Liver (tissue), 8 donors: ENCODE measurements at regions not wholly inside any gene's neighbourhood (a gene's known extent, or its start where the extent isn't known, plus 50 kb on each side); places are given as distances from the start of the nearest gene placed in this dataset.

Experiments
- DNase-seq: peaks from one replicate; pipeline ENCODE4 v3.0.0-alpha.2; 2017; ENCODE audit warnings: low spot score
- H3K27ac ChIP-seq, 2 donors: one replicate each; pipeline ENCODE4 v1.7.0; 2013; ENCODE audit warnings: inconsistent platforms in 2 of 2, low read length in 2 of 2, control low read depth in 1 of 2, low read depth in 1 of 2, mild to moderate bottlenecking in 1 of 2
- H3K27me3 ChIP-seq, 4 donors: one replicate each; pipeline versions ENCODE4 v1.6.1 to v1.7.0; 2013; ENCODE audit warnings: low read length in 3 of 4, inconsistent platforms in 1 of 4, mild to moderate bottlenecking in 1 of 4, moderate library complexity in 1 of 4; ENCODE audit not compliant: control insufficient read depth in 4 of 4, insufficient read depth in 4 of 4
- H3K36me3 ChIP-seq, 4 donors: one replicate each; pipeline versions ENCODE4 v1.6.1 to v1.7.0; 2013; ENCODE audit warnings: low read length in 3 of 4, mild to moderate bottlenecking in 3 of 4, low read depth in 1 of 4, moderate library complexity in 1 of 4; ENCODE audit not compliant: control insufficient read depth in 4 of 4, insufficient read depth in 3 of 4
- H3K4me1 ChIP-seq, 4 donors: one replicate each; pipeline versions ENCODE4 v1.6.1 to v1.7.0; 2013; ENCODE audit warnings: low read length in 3 of 4, mild to moderate bottlenecking in 3 of 4, moderate library complexity in 1 of 4; ENCODE audit not compliant: control insufficient read depth in 4 of 4, insufficient read depth in 4 of 4
- H3K4me3 ChIP-seq, 3 donors: one replicate each; pipeline versions ENCODE4 v1.6.1 to v1.7.0; 2013; ENCODE audit warnings: low read length in 3 of 3, control low read depth in 1 of 3, low read depth in 1 of 3, mild to moderate bottlenecking in 1 of 3
- H3K9ac ChIP-seq, 2 donors: one replicate each; pipeline ENCODE4 v1.7.0; 2013; ENCODE audit warnings: low read length in 2 of 2, mild to moderate bottlenecking in 2 of 2, moderate library complexity in 2 of 2, control low read depth in 1 of 2, low read depth in 1 of 2
- H3K9me3 ChIP-seq, 4 donors: one replicate each; pipeline versions ENCODE4 v1.6.1 to v1.7.0; 2013; ENCODE audit warnings: low read length in 3 of 4; ENCODE audit not compliant: control insufficient read depth in 4 of 4
- CTCF ChIP-seq: fragments of 150-350 bp; IDR thresholded peaks from 2 replicates; pipeline ENCODE4 v1.5.1; 2017; ENCODE audit warnings: improper control_type of control experiment, low read depth, low read length; ENCODE audit not compliant: missing input control
- FOXA1 ChIP-seq: IDR thresholded peaks from 2 replicates; pipeline ENCODE4 v1.6.1; 2016; ENCODE audit warnings: antibody characterized with exemption
- FOXA2 ChIP-seq: IDR thresholded peaks from 2 replicates; pipeline ENCODE4 v1.6.1; 2016; ENCODE audit warnings: antibody characterized with exemption
- GABPA ChIP-seq, 2 donors: IDR thresholded peaks in 1 of 2; conservative IDR thresholded peaks in 1 of 2; 2 replicates each; pipeline ENCODE4 v1.6.1; 2016; ENCODE audit warnings: antibody characterized with exemption in 2 of 2, mild to moderate bottlenecking in 1 of 2, moderate library complexity in 1 of 2
- HNF4A ChIP-seq, 2 donors: conservative IDR thresholded peaks; 2 replicates each; pipeline ENCODE4 v1.6.1; 2016; ENCODE audit warnings: antibody characterized with exemption in 2 of 2, mild to moderate bottlenecking in 2 of 2
- JUND ChIP-seq, 2 donors: IDR thresholded peaks; 2 replicates each; pipeline ENCODE4 v1.6.1; 2016; ENCODE audit warnings: antibody characterized with exemption in 2 of 2
- MAX ChIP-seq: IDR thresholded peaks from 2 replicates; pipeline ENCODE4 v1.6.1; 2016; ENCODE audit warnings: antibody characterized with exemption
- NR2F2 ChIP-seq: IDR thresholded peaks from 2 replicates; pipeline ENCODE4 v1.6.1; 2016; ENCODE audit warnings: antibody characterized with exemption
- RXRA ChIP-seq, 2 donors: IDR thresholded peaks; 2 replicates each; pipeline ENCODE4 v1.6.1; 2017 to 2018; ENCODE audit warnings: antibody characterized with exemption in 2 of 2, mild to moderate bottlenecking in 1 of 2
- TAF1 ChIP-seq: conservative IDR thresholded peaks from 2 replicates; pipeline ENCODE4 v1.6.1; 2016; ENCODE audit warnings: antibody characterized with exemption, mild to moderate bottlenecking
- ZBTB33 ChIP-seq: IDR thresholded peaks from 2 replicates; pipeline ENCODE4 v1.6.1; 2016; ENCODE audit warnings: antibody characterized with exemption
- WGBS: extraction: QIAGEN DNeasy Blood & Tissue Kit; methylation state at CpG from one replicate; pipeline ENCODE4 v1.1.7; 2013; 5-methylcytosine and 5-hydroxymethylcytosine counted together
- donor health status: healthy.
- donor health status: healthy.
- donor health status: healthy.
- donor health status: healthy.
- donor health status: healthy.

- H3K4me1 ChIP-seq: peaks cover 6 to 26% (median 14%) of the 10 kb centered on the region in 4 donors
- H3K9ac ChIP-seq: no peak overlapping the region
- no peaks in the 10 kb centered on the region for H3K9me3 ChIP-seq
- H3K27ac ChIP-seq: no peak overlapping the region
- DNase-seq: no peak
- no peaks in the 10 kb centered on the region for H3K27me3 ChIP-seq
- H3K36me3 ChIP-seq: no peaks in the 10 kb centered on the region
- 64% methylated on average over 3 of the region's 3 CpGs for WGBS
- H3K4me3 ChIP-seq: no peak overlapping the region
- no peak for TF ChIP-seq CTCF
- no peak for TF ChIP-seq HNF4A (conservative IDR thresholded peaks at IDR 0.05)
- TF ChIP-seq MAX: no peak
These were observed 120.3 kb upstream of the GATA6 start for GRCh38 chr18:22048932-22049615.

- WGBS: 91% methylated on average over 12 of the region's 12 CpGs
- H3K27ac ChIP-seq: no peak overlapping the region
- peaks cover 0 to 5% (median 2%) of the 10 kb centered on the region in 4 donors for H3K4me1 ChIP-seq
- no peaks in the 10 kb centered on the region for H3K9me3 ChIP-seq
- H3K9ac ChIP-seq: no peak overlapping the region
- H3K4me3 ChIP-seq: no peak overlapping the region
- TF ChIP-seq FOXA2: no peak
- TF ChIP-seq MAX: no peak
- no peak for TF ChIP-seq GABPA (IDR thresholded peaks at IDR 0.05 in 1 of 2, conservative IDR thresholded peaks at IDR 0.05 in 1 of 2)
- no peak for TF ChIP-seq HNF4A (conservative IDR thresholded peaks at IDR 0.05)
- no peak for TF ChIP-seq NR2F2
- no peak for TF ChIP-seq ZBTB33
- TF ChIP-seq CTCF: no peak
- no peak for TF ChIP-seq JUND (IDR thresholded peaks at IDR 0.05)
- TF ChIP-seq FOXA1: no peak
- TF ChIP-seq RXRA (IDR thresholded peaks at IDR 0.05): no peak
- no peak for TF ChIP-seq TAF1
- no peaks in the 10 kb centered on the region for H3K36me3 ChIP-seq
- DNase-seq: no peak
- no peaks in the 10 kb centered on the region for H3K27me3 ChIP-seq
These were observed 116.8 kb upstream of the GATA6 start for GRCh38 chr18:22052405-22053105.
